Right forelimb (tissue), 1 donor: ENCODE measurements at regions not wholly inside any gene's neighbourhood (a gene's known extent, or its start where the extent isn't known, plus 50 kb on each side); places are given as distances from the start of the nearest gene placed in this dataset.

Experiments
- DNase-seq: peaks from one replicate; pipeline ENCODE4 v3.0.0-alpha.2; 2018

GRCh38 chr4:62204136-62204535 lies 1004.0 kb downstream of the ADGRL3 start:
- DNase-seq = no peak

- DNase-seq = no peak
These were observed 999.2 kb downstream of the ADGRL3 start for GRCh38 chr4:62199291-62199810.

- no peak for DNase-seq
These were observed 996.2 kb downstream of the ADGRL3 start for GRCh38 chr4:62196338-62196737.

DNA sequence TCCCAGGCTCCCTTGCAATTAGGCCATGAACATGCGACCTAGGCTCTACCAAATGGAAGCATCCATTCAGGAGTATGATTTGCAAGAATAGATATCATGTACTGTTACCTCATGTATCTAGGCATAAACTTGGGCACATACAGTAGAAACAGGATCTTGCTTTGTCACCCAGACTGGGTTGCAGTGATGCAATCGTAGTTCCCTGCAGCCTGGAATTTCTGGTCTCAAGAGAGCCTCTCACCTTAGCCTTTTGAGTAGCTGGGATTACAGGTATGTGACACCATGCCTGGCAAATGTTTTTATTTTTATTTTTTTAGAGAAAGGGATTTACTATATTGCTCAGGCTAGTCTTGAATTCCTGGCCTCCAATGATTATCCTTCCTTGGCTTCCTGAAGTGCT lies 994.2 kb downstream of the ADGRL3 start:
- no peak for DNase-seq

- no peak for DNase-seq
These were observed 993.6 kb downstream of the ADGRL3 start for GRCh38 chr4:62193761-62194160.

GRCh38 chr4:62191451-62192240 lies 991.5 kb downstream of the ADGRL3 start:
- DNase-seq = no peak

- DNase-seq = no peak
These were observed 970.1 kb downstream of the ADGRL3 start for GRCh38 chr4:62170235-62170634.

- DNase-seq = no peak
These were observed 968.6 kb downstream of the ADGRL3 start for GRCh38 chr4:62168681-62169080.

DNA sequence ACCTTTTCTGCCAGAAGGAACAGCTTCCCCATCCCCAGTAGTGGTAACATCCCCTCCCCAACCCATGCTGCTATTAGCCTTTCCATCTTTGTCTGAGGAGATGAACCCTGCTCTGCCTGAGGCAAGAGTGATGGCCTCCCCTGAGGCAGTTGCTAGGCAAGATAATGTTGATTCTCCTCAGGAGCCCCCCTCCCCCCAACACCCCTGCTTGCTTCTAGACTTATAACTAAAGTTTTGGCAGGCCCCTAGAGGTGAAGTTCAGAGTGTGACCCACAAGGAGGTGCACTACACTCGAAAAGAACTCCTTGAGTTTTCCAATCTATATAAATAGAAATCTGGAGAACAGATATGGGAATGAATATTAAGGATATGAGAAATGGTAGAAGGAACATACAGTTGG lies 962.5 kb downstream of the ADGRL3 start:
- no peak for DNase-seq

- DNase-seq = no peak
These were observed 961.3 kb downstream of the ADGRL3 start for GRCh38 chr4:62161446-62161845.

GRCh38 chr4:62159876-62160275 lies 959.8 kb downstream of the ADGRL3 start:
- no peak for DNase-seq

DNA sequence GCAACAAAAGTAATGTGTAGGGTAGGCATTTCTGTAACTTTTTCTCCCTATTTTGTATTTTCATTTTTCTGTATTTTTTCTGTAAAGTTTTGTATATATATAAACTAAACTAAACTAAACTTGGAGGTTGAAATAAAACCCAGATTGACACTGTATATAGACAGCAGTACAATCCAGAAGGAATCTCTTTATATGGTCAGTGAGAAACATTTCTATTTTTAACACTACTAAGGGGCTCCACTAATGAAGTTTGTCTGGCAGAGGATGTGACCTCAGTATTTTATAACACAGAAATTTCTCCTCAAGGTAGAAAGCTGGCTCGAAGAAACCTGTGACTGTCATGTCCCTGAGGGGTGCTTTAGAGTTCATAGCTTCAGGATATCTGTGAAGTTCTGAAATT lies 959.2 kb downstream of the ADGRL3 start:
- DNase-seq = no peak

DNA sequence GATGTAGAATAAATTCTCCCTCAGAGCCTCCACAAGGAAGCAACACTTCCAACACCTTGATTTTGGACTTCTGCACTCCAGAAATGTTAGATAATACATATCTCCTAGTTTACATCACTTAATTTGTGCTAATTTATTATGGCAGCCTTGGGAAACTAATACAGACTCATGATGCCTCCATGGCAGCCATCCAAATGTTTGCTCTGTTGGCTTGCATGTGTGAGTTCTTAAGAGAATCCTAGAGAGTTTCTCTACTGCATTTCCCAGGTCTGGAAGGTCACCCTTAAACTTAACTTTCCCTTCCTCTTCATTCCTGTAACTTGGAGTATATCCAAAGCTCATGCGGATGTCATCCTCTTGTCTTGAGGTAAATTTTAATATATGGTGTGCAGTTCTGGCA lies 956.1 kb downstream of the ADGRL3 start:
- DNase-seq = no peak

- no peak for DNase-seq
These were observed 945.1 kb downstream of the ADGRL3 start for GRCh38 chr4:62145276-62145675.

GRCh38 chr4:62144431-62144830 lies 944.3 kb downstream of the ADGRL3 start:
- no peak for DNase-seq

DNA sequence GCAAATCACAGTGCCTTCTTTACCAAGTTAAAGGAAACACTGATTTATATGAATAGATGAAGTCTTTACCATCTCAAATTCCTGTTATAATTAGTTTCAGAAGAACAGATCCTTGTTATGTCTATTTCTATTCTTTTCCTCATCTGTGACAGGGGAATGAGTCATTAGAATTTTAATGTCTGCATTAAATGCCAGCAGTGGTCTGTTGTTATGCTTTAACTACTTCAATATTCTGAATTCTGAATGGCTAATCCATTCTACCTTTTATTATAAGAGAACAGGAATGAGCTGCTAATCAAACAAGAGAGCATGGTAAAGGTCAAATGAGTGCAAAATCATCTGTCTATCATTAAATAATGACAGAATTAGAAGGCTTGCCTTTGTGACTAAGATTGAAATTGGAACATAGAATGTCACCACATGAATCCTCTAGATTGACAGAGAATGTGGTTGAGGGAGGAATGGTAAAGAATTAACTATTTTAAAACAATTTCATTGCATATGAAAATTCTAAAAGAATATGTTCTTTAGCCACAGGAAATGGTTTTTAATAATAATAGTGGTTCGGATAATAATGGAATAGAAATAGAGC lies 935.5 kb downstream of the ADGRL3 start:
- no peak for DNase-seq

GRCh38 chr4:62133977-62134376 lies 933.9 kb downstream of the ADGRL3 start:
- DNase-seq = no peak

DNA sequence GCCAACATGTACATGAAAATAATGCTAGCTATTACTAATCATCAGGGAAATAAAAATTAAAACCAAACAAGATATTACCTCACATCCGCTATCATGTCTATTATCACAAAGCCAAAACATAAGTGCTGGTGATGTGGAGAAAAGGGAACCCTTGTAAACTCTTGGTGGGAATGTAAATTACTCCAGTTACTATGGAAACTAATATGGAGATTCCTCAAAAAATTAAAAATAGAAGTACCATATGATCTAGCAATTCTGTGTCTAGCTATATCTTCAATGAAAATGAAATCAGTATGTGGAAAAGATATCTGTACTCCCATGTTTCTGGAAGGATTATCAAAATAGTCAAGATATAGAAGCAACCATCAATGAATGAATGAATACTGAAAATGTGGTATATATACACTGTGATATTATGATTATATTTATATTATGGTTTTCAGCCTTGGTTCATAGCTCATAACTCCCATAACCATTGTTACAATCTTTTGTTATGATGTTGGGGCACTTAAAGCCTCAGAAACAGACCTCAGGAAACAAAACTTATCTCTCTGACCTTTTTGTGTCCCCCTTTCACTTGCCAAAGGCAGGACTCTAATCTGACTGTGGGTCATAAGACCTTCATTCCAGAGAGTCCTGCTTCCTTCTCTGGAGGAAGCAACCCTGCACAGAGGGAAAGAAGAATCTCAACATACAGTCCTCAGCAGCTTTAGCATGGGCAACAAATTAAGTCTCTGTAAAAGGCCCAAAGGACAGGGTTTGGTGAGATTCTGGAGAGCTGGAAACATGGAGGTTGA lies 933.2 kb downstream of the ADGRL3 start:
- no peak for DNase-seq

- DNase-seq = no peak
These were observed 930.9 kb downstream of the ADGRL3 start for GRCh38 chr4:62131049-62131448.

DNA sequence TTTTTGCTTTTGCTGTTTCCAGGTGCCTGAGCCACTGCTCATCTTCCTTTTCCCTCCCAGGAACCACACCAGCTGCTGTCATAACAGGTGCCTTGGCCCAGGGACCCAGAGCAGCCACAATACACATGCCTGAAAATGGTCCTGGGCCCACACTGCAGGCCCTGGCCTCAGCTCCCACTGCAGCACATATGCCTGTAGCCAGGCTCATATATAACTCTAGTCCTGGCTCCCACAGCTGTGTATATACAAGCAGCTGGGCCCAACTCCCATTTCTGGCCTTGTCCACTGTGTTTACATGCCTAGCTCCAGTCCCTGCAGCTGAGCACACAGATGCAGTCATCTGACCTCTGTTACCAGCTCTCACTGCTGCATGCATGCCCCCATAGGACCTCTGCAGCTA lies 930.5 kb downstream of the ADGRL3 start:
- peak; percentile 45 for DNase-seq

DNA sequence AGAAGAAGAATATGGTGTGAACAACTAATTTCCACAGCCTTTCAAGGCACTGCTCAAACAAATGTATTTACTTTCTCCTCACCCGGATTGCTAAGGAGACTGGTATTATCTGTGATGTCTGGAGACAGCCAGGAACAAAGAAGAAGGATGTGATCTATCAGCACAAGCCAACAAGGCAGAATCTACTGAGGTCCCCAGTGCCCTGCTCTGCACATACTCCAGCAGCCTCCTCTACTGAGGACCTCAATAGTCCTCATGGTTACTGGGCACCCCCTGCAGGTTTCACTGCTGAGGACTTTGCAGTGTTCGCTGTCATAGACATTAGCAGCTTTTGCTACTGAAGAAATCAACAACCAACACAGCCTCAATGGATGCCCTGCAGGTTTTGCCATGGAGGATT lies 930.1 kb downstream of the ADGRL3 start:
- no peak for DNase-seq
